Panc1 (cell line): ENCODE measurements at regions not wholly inside any gene's neighbourhood (a gene's known extent, or its start where the extent isn't known, plus 50 kb on each side); places are given as distances from the start of the nearest gene placed in this dataset.
"Not testable (repeated sequence)": the region's sequence is repeated elsewhere in the genome, so short reads cannot be mapped to it uniquely, and the experiment has no call there.

Experiments
- ATAC-seq: fragments of 200-7000 bp; cut with Tn5 transposase; 2 replicates; pipeline ENCODE4 v1.9.1; 2020; ENCODE audit warnings: mild to moderate bottlenecking, moderate library complexity
- BruUV-seq: library from RNA; stranded (reverse); fragments of 400-500 nt; replicated peaks from 2 replicates; lab custom pipeline; 2021; lab: Mats Ljungman, UMichigan
- CTCF ChIA-PET: fragments of 300-600 bp; sonication (Branson Sonifier 250); formaldehyde crosslinking; loops from one replicate; lab custom pipeline; 2022; ENCODE audit warnings: antibody characterized with exemption; lab: Charles Lee
- POLR2A ChIA-PET: fragments of 300-600 bp; sonication (Branson Sonifier 250); formaldehyde crosslinking; loops from one replicate; lab custom pipeline; 2022; ENCODE audit warnings: antibody characterized with exemption; lab: Charles Lee
- DNase-seq: peaks from one replicate; pipeline ENCODE4 v3.0.0-alpha.2; 2010; ENCODE audit warnings: low read depth, low spot score
- H3K27ac ChIP-seq: 2 replicates; pipeline ENCODE4 v1.5.1; 2011; ENCODE audit warnings: mild to moderate bottlenecking, low read length, inconsistent platforms
- H3K27me3 ChIP-seq: fragments of 200-500 bp; sonication (Bioruptor generic); 2 replicates; pipeline ENCODE4 v1.6.0; 2014; ENCODE audit warnings: low read length, inconsistent platforms; ENCODE audit not compliant: control insufficient read depth, insufficient read depth
- H3K36me3 ChIP-seq: fragments of 200-500 bp; sonication (Bioruptor generic); 2 replicates; pipeline ENCODE4 v1.5.1; 2014; ENCODE audit warnings: inconsistent platforms, mild to moderate bottlenecking, low read length, moderate library complexity; ENCODE audit not compliant: control insufficient read depth, insufficient read depth
- H3K4me1 ChIP-seq: 2 replicates; pipeline ENCODE4 v1.5.1; 2011; ENCODE audit warnings: inconsistent platforms, mild to moderate bottlenecking, low read length, moderate library complexity; ENCODE audit not compliant: control insufficient read depth, insufficient read depth
- H3K4me3 ChIP-seq, 2 experiments: 2 replicates each; pipeline ENCODE4 v1.5.1; 2011 to 2012; ENCODE audit warnings: low read depth in 2 of 2, low read length in 2 of 2, mild to moderate bottlenecking in 2 of 2, inconsistent platforms in 1 of 2, moderate library complexity in 1 of 2
- H3K9me3 ChIP-seq: fragments of 200-500 bp; sonication (Bioruptor generic); 2 replicates; pipeline ENCODE4 v1.5.1; 2014; ENCODE audit warnings: low read depth, mild to moderate bottlenecking, inconsistent platforms, low read length, moderate library complexity; ENCODE audit not compliant: control insufficient read depth, insufficient read depth
- POLR2AphosphoS5 ChIP-seq: IDR thresholded peaks from 2 replicates; pipeline ENCODE4 v1.6.1; 2012; ENCODE audit warnings: mild to moderate bottlenecking, low read depth, low read length, moderate library complexity
- SIN3A ChIP-seq: IDR thresholded peaks from 2 replicates; pipeline ENCODE4 v1.6.1; 2012; ENCODE audit warnings: low read depth, mild to moderate bottlenecking, low read length, moderate library complexity, borderline replicate concordance; ENCODE audit not compliant: insufficient read depth
- TCF7L2 ChIP-seq: IDR thresholded peaks from 2 replicates; pipeline ENCODE4 v1.6.1; 2011; ENCODE audit warnings: mild to moderate bottlenecking, low read depth, low read length, inconsistent platforms
- in situ Hi-C: cut with HindIII; loops from 2 replicates; pipeline ENCODE4 v1.10.0; 2016; ENCODE audit warnings: low sequenced_read_pairs, low pct_unique_long_range_greater_than_20kb
- intact Hi-C: fragments of 100-400 bp; cut with micrococcal nuclease; formaldehyde crosslinking; loops from one replicate; pipeline ENCODE4 v1.10.0; 2022; ENCODE audit not compliant: unreplicated experiment
- TF ChIP-seq, protein P1 (sequence below), 2 experiments: IDR thresholded peaks; 2 replicates each; pipeline ENCODE4 v1.6.1; 2011 to 2012; ENCODE audit warnings: low read depth in 2 of 2, control low read depth in 1 of 2, low read length in 1 of 2, mild to moderate bottlenecking in 1 of 2, moderate library complexity in 1 of 2; ENCODE audit not compliant: insufficient read depth in 1 of 2
- TF ChIP-seq, protein P2 (sequence below): fragments of 450-650 bp; IDR thresholded peaks from 2 replicates; pipeline ENCODE4 v1.5.1; 2017; ENCODE audit warnings: mild to moderate bottlenecking

DNA sequence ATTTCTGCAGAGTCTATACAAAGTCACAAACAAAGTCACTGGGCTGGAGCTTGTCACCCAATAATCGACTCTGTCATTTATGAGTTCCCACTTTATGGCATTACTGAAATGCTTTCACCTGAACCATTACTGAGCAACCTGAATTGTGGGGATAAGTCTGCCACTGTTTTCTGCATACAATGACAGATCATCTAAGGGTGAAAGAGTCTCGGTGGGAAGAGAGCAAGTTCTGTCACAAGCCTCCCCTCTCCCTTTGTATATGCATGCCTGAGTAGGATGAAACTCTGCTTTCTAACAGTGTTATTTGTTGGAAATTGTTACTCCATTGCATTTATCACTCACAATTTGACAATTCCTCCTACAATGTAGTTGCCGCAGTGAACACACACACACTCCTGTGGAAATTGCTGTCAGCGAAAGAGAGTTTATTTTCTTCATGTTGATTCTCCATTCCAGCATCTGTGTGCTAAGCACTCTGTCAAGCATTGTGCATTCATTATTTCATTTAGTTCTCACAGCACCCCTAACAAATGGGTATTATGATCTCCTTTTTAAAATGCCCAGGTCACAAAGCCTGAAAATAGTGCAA, 1732.4 kb upstream of the CDH6 start:
- DNase-seq (no peak), ATAC-seq (no peak)
- CTCF ChIA-PET: no interaction called here
- Histone ChIP-seq H3K36me3 (no peaks in the 10 kb centered on the region), H3K4me3 (no peak overlapping the region), H3K4me1 (no peaks in the 10 kb centered on the region), H3K9me3 (no peaks in the 10 kb centered on the region), H3K27ac (no peak overlapping the region), H3K27me3 (no peaks in the 10 kb centered on the region)
- TF ChIP-seq, protein P1, sequence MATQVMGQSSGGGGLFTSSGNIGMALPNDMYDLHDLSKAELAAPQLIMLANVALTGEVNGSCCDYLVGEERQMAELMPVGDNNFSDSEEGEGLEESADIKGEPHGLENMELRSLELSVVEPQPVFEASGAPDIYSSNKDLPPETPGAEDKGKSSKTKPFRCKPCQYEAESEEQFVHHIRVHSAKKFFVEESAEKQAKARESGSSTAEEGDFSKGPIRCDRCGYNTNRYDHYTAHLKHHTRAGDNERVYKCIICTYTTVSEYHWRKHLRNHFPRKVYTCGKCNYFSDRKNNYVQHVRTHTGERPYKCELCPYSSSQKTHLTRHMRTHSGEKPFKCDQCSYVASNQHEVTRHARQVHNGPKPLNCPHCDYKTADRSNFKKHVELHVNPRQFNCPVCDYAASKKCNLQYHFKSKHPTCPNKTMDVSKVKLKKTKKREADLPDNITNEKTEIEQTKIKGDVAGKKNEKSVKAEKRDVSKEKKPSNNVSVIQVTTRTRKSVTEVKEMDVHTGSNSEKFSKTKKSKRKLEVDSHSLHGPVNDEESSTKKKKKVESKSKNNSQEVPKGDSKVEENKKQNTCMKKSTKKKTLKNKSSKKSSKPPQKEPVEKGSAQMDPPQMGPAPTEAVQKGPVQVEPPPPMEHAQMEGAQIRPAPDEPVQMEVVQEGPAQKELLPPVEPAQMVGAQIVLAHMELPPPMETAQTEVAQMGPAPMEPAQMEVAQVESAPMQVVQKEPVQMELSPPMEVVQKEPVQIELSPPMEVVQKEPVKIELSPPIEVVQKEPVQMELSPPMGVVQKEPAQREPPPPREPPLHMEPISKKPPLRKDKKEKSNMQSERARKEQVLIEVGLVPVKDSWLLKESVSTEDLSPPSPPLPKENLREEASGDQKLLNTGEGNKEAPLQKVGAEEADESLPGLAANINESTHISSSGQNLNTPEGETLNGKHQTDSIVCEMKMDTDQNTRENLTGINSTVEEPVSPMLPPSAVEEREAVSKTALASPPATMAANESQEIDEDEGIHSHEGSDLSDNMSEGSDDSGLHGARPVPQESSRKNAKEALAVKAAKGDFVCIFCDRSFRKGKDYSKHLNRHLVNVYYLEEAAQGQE (IDR thresholded peaks at IDR 0.05; ENCODE audit: insufficient read depth in 1 of 2, low read depth in 2 of 2, low read length in 1 of 2): no peak
- TF ChIP-seq TCF7L2: no peak
- TF ChIP-seq, protein P2, sequence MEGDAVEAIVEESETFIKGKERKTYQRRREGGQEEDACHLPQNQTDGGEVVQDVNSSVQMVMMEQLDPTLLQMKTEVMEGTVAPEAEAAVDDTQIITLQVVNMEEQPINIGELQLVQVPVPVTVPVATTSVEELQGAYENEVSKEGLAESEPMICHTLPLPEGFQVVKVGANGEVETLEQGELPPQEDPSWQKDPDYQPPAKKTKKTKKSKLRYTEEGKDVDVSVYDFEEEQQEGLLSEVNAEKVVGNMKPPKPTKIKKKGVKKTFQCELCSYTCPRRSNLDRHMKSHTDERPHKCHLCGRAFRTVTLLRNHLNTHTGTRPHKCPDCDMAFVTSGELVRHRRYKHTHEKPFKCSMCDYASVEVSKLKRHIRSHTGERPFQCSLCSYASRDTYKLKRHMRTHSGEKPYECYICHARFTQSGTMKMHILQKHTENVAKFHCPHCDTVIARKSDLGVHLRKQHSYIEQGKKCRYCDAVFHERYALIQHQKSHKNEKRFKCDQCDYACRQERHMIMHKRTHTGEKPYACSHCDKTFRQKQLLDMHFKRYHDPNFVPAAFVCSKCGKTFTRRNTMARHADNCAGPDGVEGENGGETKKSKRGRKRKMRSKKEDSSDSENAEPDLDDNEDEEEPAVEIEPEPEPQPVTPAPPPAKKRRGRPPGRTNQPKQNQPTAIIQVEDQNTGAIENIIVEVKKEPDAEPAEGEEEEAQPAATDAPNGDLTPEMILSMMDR: no peak
- TF ChIP-seq SIN3A: no peak
- no peak for TF ChIP-seq POLR2AphosphoS5
- BruUV-seq: no TSS peak
- intact Hi-C loops: no loop called here
- in situ Hi-C loops: no loop called here
- POLR2A ChIA-PET: no interaction called here

DNA sequence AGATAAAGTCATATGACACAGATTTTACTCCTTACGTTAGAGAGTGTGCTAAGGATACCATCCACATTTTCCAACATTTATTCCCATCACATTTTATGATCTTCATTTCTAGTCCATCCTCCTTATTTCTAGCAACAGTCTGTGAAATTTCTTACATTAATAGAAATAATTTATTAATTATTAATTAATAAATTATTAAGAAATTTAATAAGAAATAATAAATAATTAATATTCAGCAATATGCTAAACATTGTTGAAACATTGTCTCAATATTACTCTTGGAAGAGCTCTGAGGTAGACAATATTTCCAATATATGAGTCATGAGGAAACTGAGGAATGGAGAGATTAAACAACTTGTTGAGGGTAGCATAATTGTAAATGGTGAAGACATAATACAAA, 1742.5 kb upstream of the CDH6 start:
- in situ Hi-C loops: not testable (repeated sequence)

DNA sequence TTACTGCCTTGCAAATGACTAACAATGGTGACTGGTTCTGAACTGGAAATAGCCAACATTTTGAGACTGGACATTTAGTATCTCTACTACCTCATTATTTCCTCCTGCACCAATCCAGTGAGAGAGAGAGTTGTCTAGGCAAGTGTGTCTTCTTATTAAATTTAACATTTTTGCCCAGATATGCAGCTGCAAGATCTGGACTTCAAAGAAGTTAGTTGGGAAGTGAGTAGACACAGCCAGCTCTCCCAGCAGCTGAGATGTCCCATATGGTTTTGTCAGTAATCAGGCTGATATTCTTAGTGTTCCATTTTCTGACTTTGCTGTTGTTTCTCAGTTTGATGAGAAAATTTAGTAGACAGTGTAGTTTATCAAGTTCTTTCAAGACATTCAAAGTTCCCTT, 1778.8 kb upstream of the CDH6 start:
- in situ Hi-C loops (no loop called here), intact Hi-C loops (no loop called here)
- CTCF ChIA-PET: no interaction called here
- DNase-seq (no peak), ATAC-seq (no peak)
- BruUV-seq: no TSS peak
- H3K9me3 ChIP-seq: no peaks in the 10 kb centered on the region
- H3K4me1 ChIP-seq: no peaks in the 10 kb centered on the region
- no peaks in the 10 kb centered on the region for H3K27me3 ChIP-seq
- TF ChIP-seq, protein P2: no peak
- TF ChIP-seq POLR2AphosphoS5 (no peak), TCF7L2 (no peak), SIN3A (no peak)
- TF ChIP-seq, protein P1 (IDR thresholded peaks at IDR 0.05; ENCODE audit: insufficient read depth in 1 of 2, low read depth in 2 of 2, low read length in 1 of 2): no peak
- no peaks in the 10 kb centered on the region for H3K36me3 ChIP-seq
- no peak overlapping the region for H3K4me3 ChIP-seq
- H3K27ac ChIP-seq: no peak overlapping the region
- POLR2A ChIA-PET: no interaction called here

More for the DNA sequence above, 1742.5 kb upstream of the CDH6 start:
- CTCF ChIA-PET, DNase-seq, H3K4me1 ChIP-seq, ATAC-seq, H3K27me3 ChIP-seq, POLR2A ChIA-PET, intact Hi-C loops, H3K4me3 ChIP-seq, H3K9me3 ChIP-seq, H3K36me3 ChIP-seq, BruUV-seq, H3K27ac ChIP-seq: not testable (repeated sequence)
